DMS114 treated with DMSO at 0.1 percent for 48 hours (cell line): ENCODE measurements at regions not wholly inside any gene's neighbourhood (a gene's known extent, or its start where the extent isn't known, plus 50 kb on each side); places are given as distances from the start of the nearest gene placed in this dataset.
"Not testable (repeated sequence)": the region's sequence is repeated elsewhere in the genome, so short reads cannot be mapped to it uniquely, and the experiment has no call there.

Experiments
- DNase-seq: peaks from one replicate; lab custom pipeline; 2025; ENCODE audit not compliant: unreplicated experiment; lab: John Stamatoyannopoulos, UW

GRCh38 chr7:4523219-4523618, 158.9 kb upstream of the FOXK1 start:
- no peak for DNase-seq

- DNase-seq = no peak
Observed at GRCh38 chr7:4523873-4524272, 158.2 kb upstream of the FOXK1 start.

GRCh38 chr7:4525884-4526283, 156.2 kb upstream of the FOXK1 start:
- DNase-seq = no peak

GRCh38 chr7:4527988-4528636, 154.0 kb upstream of the FOXK1 start:
- DNase-seq = no peak

- DNase-seq = no peak
Observed at GRCh38 chr7:4531236-4531635, 150.9 kb upstream of the FOXK1 start.

GRCh38 chr7:4533339-4533738, 148.8 kb upstream of the FOXK1 start:
- DNase-seq = not testable (repeated sequence)

GRCh38 chr7:4549681-4550080, 132.4 kb upstream of the FOXK1 start:
- no peak for DNase-seq

- DNase-seq = no peak
Observed at GRCh38 chr7:4550117-4550516, 132.0 kb upstream of the FOXK1 start.

GRCh38 chr7:4552985-4553384, 129.1 kb upstream of the FOXK1 start:
- no peak for DNase-seq

- no peak for DNase-seq
Observed at GRCh38 chr7:4556868-4557793, 125.0 kb upstream of the FOXK1 start.

GRCh38 chr7:4561795-4562194, 120.3 kb upstream of the FOXK1 start:
- no peak for DNase-seq

- DNase-seq = no peak
Observed at GRCh38 chr7:4566714-4567113, 115.4 kb upstream of the FOXK1 start.

GRCh38 chr7:4574851-4575250, 107.2 kb upstream of the FOXK1 start:
- no peak for DNase-seq

GRCh38 chr7:4575254-4575653, 106.8 kb upstream of the FOXK1 start:
- no peak for DNase-seq

GRCh38 chr7:4602905-4603842, 78.9 kb upstream of the FOXK1 start:
- DNase-seq = no peak

GRCh38 chr7:4603843-4604231, 78.3 kb upstream of the FOXK1 start:
- no peak for DNase-seq

GRCh38 chr7:4604456-4604940, 77.6 kb upstream of the FOXK1 start:
- DNase-seq = no peak

- DNase-seq = no peak
Observed at GRCh38 chr7:4606797-4607196, 75.3 kb upstream of the FOXK1 start.

GRCh38 chr7:4607311-4607729, 74.8 kb upstream of the FOXK1 start:
- no peak for DNase-seq

- not testable (repeated sequence) for DNase-seq
Observed at GRCh38 chr7:4609576-4609975, 72.5 kb upstream of the FOXK1 start.
